ENCODE measurements at regions not wholly inside any gene's neighbourhood (a gene's known extent, or its start where the extent isn't known, plus 50 kb on each side); places are given as distances from the start of the nearest gene placed in this dataset.

DNA sequence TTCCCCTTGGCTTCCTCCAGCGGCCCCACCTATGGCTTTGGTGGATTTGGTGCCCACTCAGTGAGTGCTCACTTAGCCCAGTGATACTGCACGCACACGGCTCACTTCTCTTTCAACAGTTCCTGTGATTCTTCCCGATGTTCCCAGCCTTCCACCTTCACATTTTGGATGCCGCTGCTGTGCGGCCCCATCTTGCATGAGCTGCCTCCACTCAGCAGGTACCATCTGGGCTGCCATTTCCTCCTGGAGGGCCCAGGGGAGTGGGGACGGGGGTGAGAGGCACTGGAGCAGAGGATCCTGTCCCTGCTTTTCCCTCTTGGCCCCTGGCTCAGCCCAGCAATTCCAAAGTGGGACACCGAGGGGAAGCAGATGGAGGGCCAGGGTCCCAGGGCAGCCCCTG is 323.3 kb upstream of the ZNF32 start:
- no peaks in the 10 kb centered on the region for H3K4me1 ChIP-seq
- no peak overlapping the region for H3K9ac ChIP-seq (ENCODE audit: low read depth in 2 of 2, low read length in 2 of 2)
- H3K27me3 ChIP-seq: no peaks in the 10 kb centered on the region
- no peak overlapping the region for H3K4me3 ChIP-seq
- DNase-seq: no peak
- no peak overlapping the region for H3K27ac ChIP-seq
- intact Hi-C loops (cut with DNase I): no loop called here
- no peaks in the 10 kb centered on the region for H3K36me3 ChIP-seq
- H3K9me3 ChIP-seq: no peaks in the 10 kb centered on the region
- TF ChIP-seq, protein P1, sequence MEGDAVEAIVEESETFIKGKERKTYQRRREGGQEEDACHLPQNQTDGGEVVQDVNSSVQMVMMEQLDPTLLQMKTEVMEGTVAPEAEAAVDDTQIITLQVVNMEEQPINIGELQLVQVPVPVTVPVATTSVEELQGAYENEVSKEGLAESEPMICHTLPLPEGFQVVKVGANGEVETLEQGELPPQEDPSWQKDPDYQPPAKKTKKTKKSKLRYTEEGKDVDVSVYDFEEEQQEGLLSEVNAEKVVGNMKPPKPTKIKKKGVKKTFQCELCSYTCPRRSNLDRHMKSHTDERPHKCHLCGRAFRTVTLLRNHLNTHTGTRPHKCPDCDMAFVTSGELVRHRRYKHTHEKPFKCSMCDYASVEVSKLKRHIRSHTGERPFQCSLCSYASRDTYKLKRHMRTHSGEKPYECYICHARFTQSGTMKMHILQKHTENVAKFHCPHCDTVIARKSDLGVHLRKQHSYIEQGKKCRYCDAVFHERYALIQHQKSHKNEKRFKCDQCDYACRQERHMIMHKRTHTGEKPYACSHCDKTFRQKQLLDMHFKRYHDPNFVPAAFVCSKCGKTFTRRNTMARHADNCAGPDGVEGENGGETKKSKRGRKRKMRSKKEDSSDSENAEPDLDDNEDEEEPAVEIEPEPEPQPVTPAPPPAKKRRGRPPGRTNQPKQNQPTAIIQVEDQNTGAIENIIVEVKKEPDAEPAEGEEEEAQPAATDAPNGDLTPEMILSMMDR (IDR thresholded peaks at IDR 0.05): no peak

DNA sequence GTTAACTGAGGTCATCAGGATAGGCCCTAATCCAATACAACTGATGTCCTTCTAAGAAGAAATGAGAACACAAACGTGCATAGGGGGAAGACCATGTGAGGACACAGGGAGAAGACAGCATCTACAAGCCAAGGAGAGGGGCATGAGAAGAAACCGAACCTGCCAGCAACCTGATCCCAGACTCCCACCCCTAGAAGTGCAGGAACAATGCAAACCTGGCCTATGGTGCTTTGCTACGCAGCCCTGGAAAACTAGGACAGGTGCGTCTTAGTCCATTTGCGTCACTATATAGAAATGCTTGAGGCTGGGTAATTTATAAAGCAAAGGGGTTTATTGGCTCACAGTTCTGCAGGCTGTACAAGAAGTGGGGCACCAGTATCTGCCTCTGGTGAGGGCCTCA is 322.6 kb upstream of the ZNF32 start:
- no peak for DNase-seq
- intact Hi-C loops (cut with DNase I): no loop called here
- TF ChIP-seq, protein P1 (IDR thresholded peaks at IDR 0.05): no peak
- H3K27me3 ChIP-seq: no peaks in the 10 kb centered on the region
- H3K9me3 ChIP-seq: no peaks in the 10 kb centered on the region
- H3K9ac ChIP-seq (ENCODE audit: low read depth in 2 of 2, low read length in 2 of 2): no peak overlapping the region
- H3K4me1 ChIP-seq: no peaks in the 10 kb centered on the region
- H3K4me3 ChIP-seq: no peak overlapping the region
- no peak overlapping the region for H3K27ac ChIP-seq
- no peaks in the 10 kb centered on the region for H3K36me3 ChIP-seq

DNA sequence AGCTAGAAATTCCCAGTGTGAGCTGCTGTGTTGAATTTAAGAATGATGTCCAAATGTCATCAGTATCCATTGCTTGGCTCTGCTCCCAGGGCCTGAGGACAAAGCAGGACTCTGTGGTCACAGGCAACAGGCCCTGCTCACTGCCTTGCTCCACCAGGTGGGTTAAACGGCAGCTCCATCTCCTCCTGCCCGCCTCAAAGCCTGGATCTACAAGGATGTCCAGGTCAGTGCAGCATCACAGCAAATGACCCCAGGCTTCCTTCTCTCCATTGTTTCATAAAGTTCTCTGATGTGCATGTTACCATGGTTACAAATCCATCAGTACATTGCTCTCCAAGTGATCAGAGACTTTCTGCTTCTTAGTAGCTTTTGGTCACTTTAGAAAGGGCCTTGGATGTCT is 322.0 kb upstream of the ZNF32 start:
- no peaks in the 10 kb centered on the region for H3K36me3 ChIP-seq
- no peaks in the 10 kb centered on the region for H3K4me1 ChIP-seq
- no peak overlapping the region for H3K27ac ChIP-seq
- no peaks in the 10 kb centered on the region for H3K9me3 ChIP-seq
- H3K9ac ChIP-seq (ENCODE audit: low read depth in 2 of 2, low read length in 2 of 2): no peak overlapping the region
- intact Hi-C loops (cut with DNase I): no loop called here
- H3K4me3 ChIP-seq: no peak overlapping the region
- TF ChIP-seq, protein P1 (IDR thresholded peaks at IDR 0.05): no peak
- no peak for DNase-seq
- no peaks in the 10 kb centered on the region for H3K27me3 ChIP-seq

DNA sequence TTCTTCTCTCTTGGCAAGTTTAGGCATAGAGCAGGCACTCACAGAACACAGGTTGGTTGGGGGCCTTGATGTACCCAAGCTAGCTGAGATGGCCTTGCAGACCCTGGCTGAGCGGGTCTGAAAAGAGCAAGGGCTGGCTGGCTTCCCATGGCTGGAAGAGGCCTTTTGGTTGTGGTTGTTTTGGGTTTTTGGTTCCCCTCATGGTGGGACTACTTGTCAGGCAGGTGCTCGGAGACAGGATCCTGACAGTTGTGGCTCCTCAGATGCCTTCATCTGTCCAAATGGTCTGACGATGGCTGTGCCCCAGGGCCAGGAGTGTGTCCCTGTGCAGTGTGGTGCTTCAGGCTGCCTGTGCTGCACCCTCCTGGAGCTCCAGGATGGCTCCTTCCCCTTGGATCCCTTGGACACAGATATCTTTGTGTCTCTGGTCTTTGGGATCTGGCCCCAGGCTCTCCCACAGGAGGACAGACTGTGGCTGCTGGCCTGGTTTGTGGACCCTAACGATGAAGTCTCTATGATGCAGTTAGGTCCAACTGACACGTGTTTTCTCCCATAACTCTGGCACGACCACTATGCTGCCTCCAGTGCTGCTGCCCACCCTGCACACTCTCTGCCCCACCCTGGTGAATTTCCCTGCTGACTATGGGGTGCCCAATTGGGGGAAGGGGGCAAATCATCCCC is 321.5 kb upstream of the ZNF32 start:
- no peaks in the 10 kb centered on the region for H3K9me3 ChIP-seq
- DNase-seq: no peak
- intact Hi-C loops (cut with DNase I): no loop called here
- H3K36me3 ChIP-seq: no peaks in the 10 kb centered on the region
- H3K9ac ChIP-seq (ENCODE audit: low read depth in 2 of 2, low read length in 2 of 2): no peak overlapping the region
- H3K27me3 ChIP-seq: no peaks in the 10 kb centered on the region
- TF ChIP-seq, protein P1 (IDR thresholded peaks at IDR 0.05): no peak
- H3K4me3 ChIP-seq: no peak overlapping the region
- H3K27ac ChIP-seq: no peak overlapping the region
- H3K4me1 ChIP-seq: no peaks in the 10 kb centered on the region

DNA sequence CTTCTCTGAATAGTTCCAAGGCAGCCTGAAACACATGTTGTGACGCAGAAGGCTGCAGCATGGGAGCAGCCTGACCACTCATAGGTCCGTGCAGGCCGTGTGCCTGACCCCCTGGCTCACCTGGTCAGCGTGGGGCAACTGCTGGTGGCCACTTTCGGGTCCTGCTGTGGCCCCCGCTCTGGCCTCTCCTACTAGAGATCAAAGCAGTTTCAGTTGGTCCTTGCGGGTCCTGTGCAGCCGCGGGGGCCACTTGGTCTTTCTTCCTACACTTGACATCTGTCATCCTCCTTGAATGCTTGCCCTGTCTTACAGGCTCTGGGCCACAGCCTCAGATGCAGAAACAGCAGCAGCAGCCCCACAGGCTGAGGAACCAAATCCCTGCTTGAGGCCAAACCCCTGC is 320.8 kb upstream of the ZNF32 start:
- TF ChIP-seq, protein P1 (IDR thresholded peaks at IDR 0.05): no peak
- intact Hi-C loops (cut with DNase I): no loop called here
- no peaks in the 10 kb centered on the region for H3K9me3 ChIP-seq
- no peak for DNase-seq
- H3K9ac ChIP-seq (ENCODE audit: low read depth in 2 of 2, low read length in 2 of 2): no peak overlapping the region
- no peaks in the 10 kb centered on the region for H3K27me3 ChIP-seq
- no peak overlapping the region for H3K4me3 ChIP-seq
- H3K36me3 ChIP-seq: no peaks in the 10 kb centered on the region
- no peaks in the 10 kb centered on the region for H3K4me1 ChIP-seq
- H3K27ac ChIP-seq: no peak overlapping the region
